GM23338 (cell line): ENCODE measurements at regions not wholly inside any gene's neighbourhood (a gene's known extent, or its start where the extent isn't known, plus 50 kb on each side); places are given as distances from the start of the nearest gene placed in this dataset.

Experiments used
- ATAC-seq: fragments of 200-7000 bp; cut with Tn5 transposase; 3 replicates; pipeline ENCODE4 v1.9.1; 2020
- DNase-seq: peaks from one replicate; pipeline ENCODE4 v3.0.0-alpha.2; 2015; ENCODE audit warnings: low spot score
- H2AFZ ChIP-seq: fragments of 200-600 bp; sonication (generic); 2 replicates; pipeline ENCODE4 v1.8.0; 2016; ENCODE audit warnings: antibody characterized with exemption, mild to moderate bottlenecking, moderate library complexity
- H3F3A ChIP-seq: fragments of 200-600 bp; sonication (generic); replicated peaks from 2 replicates; pipeline ENCODE4 v1.8.0; 2017; ENCODE audit warnings: antibody characterized with exemption, mixed run types, low read depth
- H3K27ac ChIP-seq: fragments of 200-600 bp; sonication (generic); 2 replicates; pipeline ENCODE4 v1.6.1; 2016; ENCODE audit warnings: low read depth
- H3K27me3 ChIP-seq: fragments of 200-600 bp; sonication (generic); 2 replicates; pipeline ENCODE4 v1.8.0; 2016; ENCODE audit warnings: mild to moderate bottlenecking, mixed run types, moderate library complexity; ENCODE audit not compliant: insufficient read depth
- H3K36me3 ChIP-seq: fragments of 200-600 bp; sonication (generic); 2 replicates; pipeline ENCODE4 v1.8.0; 2016; ENCODE audit warnings: mild to moderate bottlenecking; ENCODE audit not compliant: insufficient read depth
- H3K4me1 ChIP-seq: fragments of 200-600 bp; sonication (generic); 2 replicates; pipeline ENCODE4 v1.8.0; 2016; ENCODE audit warnings: mild to moderate bottlenecking, moderate library complexity; ENCODE audit not compliant: insufficient read depth
- H3K4me2 ChIP-seq: fragments of 200-600 bp; sonication (generic); 2 replicates; pipeline ENCODE4 v1.7.1; 2017; ENCODE audit warnings: mixed run types
- H3K4me3 ChIP-seq: fragments of 200-600 bp; sonication (generic); 2 replicates; pipeline ENCODE4 v1.6.1; 2016; ENCODE audit warnings: mixed run types
- H3K79me2 ChIP-seq: fragments of 200-600 bp; sonication (generic); replicated peaks from 2 replicates; pipeline ENCODE4 v1.8.0; 2017; ENCODE audit warnings: mild to moderate bottlenecking; ENCODE audit not compliant: insufficient read depth
- H3K9me2 ChIP-seq: fragments of 200-600 bp; sonication (generic); 2 replicates; pipeline ENCODE4 v1.8.0; 2017; ENCODE audit not compliant: insufficient read depth
- H4K20me1 ChIP-seq: fragments of 200-600 bp; sonication (generic); replicated peaks from 2 replicates; pipeline ENCODE4 v1.8.0; 2017; ENCODE audit warnings: mild to moderate bottlenecking; ENCODE audit not compliant: insufficient read depth
- H3K27ac Mint-ChIP-seq: 2 replicates; pipeline ENCODE4 v1.8.0; 2020; ENCODE audit warnings: inconsistent platforms, mild to moderate bottlenecking, moderate library complexity, mixed read lengths
- H3K27me3 Mint-ChIP-seq: 3 replicates; pipeline ENCODE4 v1.8.0; 2022; ENCODE audit warnings: low read depth, mild to moderate bottlenecking, moderate library complexity, mixed read lengths, inconsistent platforms; ENCODE audit not compliant: insufficient read depth, poor library complexity
- H3K36me3 Mint-ChIP-seq: 3 replicates; pipeline ENCODE4 v1.8.0; 2021; ENCODE audit warnings: low read depth, mild to moderate bottlenecking, inconsistent platforms, moderate library complexity, mixed read lengths
- H3K4me1 Mint-ChIP-seq: 3 replicates; pipeline ENCODE4 v1.8.0; 2020; ENCODE audit warnings: mild to moderate bottlenecking, inconsistent platforms, mixed read lengths
- H3K4me3 Mint-ChIP-seq: 3 replicates; pipeline ENCODE4 v1.8.0; 2021; ENCODE audit warnings: moderate library complexity, mild to moderate bottlenecking, inconsistent platforms, mixed read lengths
- H3K9me3 Mint-ChIP-seq: 3 replicates; pipeline ENCODE4 v1.8.0; 2020; ENCODE audit warnings: moderate library complexity, mild to moderate bottlenecking, inconsistent platforms, mixed read lengths
- CREB1 ChIP-seq: fragments of 250-450 bp; sonication (Bioruptor Pico); IDR thresholded peaks from 2 replicates; pipeline ENCODE4 v1.5.0; 2020; ENCODE audit warnings: low read depth, mild to moderate bottlenecking, moderate library complexity
- CTCF ChIP-seq, 2 experiments: fragments of 200-600 bp in 1 of 2; sonication (generic) in 1 of 2; conservative IDR thresholded peaks; 2 replicates each; pipeline versions ENCODE4 v1.5.1 to v1.6.1; 2016 to 2017; ENCODE audit warnings: antibody characterized with exemption in 2 of 2, low read depth in 2 of 2, mild to moderate bottlenecking in 2 of 2, moderate library complexity in 1 of 2
- ETS1 ChIP-seq: IDR thresholded peaks from 2 replicates; pipeline ENCODE4 v1.6.1; 2016; ENCODE audit warnings: antibody characterized with exemption
- EZH2 ChIP-seq: fragments of 200-600 bp; sonication (generic); IDR thresholded peaks from one replicate; pipeline ENCODE4 v1.8.0; 2017; ENCODE audit warnings: antibody characterized with exemption, mild to moderate bottlenecking, low read depth; ENCODE audit not compliant: unreplicated experiment
- EZH2phosphoT487 ChIP-seq: fragments of 200-600 bp; sonication (generic); IDR thresholded peaks from one replicate; pipeline ENCODE4 v1.8.1; 2018; ENCODE audit warnings: antibody characterized with exemption; ENCODE audit not compliant: unreplicated experiment
- JUNB ChIP-seq: IDR thresholded peaks from one replicate; pipeline ENCODE4 v1.6.1; 2016; ENCODE audit warnings: antibody characterized with exemption; ENCODE audit not compliant: unreplicated experiment
- NANOG ChIP-seq: IDR thresholded peaks from 2 replicates; pipeline ENCODE4 v1.6.1; 2016; ENCODE audit warnings: antibody characterized with exemption, borderline replicate concordance
- POLR2AphosphoS5 ChIP-seq: IDR thresholded peaks from 2 replicates; pipeline ENCODE4 v1.6.1; 2016; ENCODE audit warnings: antibody characterized with exemption, low read depth
- REST ChIP-seq: IDR thresholded peaks from one replicate; pipeline ENCODE4 v1.6.1; 2018; ENCODE audit warnings: antibody characterized with exemption; ENCODE audit not compliant: unreplicated experiment
- STAT1 ChIP-seq: IDR thresholded peaks from one replicate; pipeline ENCODE4 v1.6.1; 2016; ENCODE audit warnings: antibody characterized with exemption; ENCODE audit not compliant: unreplicated experiment
- ZNF114 ChIP-seq: fragments of 250-450 bp; sonication (Bioruptor Pico); IDR thresholded peaks from 2 replicates; pipeline ENCODE4 v1.5.0; 2020; ENCODE audit warnings: mild to moderate bottlenecking, moderate library complexity
- ZNF331 ChIP-seq: fragments of 250-450 bp; sonication (Bioruptor Pico); IDR thresholded peaks from 2 replicates; pipeline ENCODE4 v1.5.0; 2020; ENCODE audit warnings: low read depth, mild to moderate bottlenecking, moderate library complexity
- ZNF462 ChIP-seq: fragments of 250-450 bp; sonication (Bioruptor Pico); IDR thresholded peaks from 2 replicates; pipeline ENCODE4 v1.5.0; 2020; ENCODE audit warnings: mild to moderate bottlenecking, moderate library complexity

GRCh38 chr6:94658929-94659328, 918.4 kb upstream of the MANEA start:
- Mint-ChIP-seq H3K4me1 (no peaks in the 10 kb centered on the region; the same call in 2 of the 3 replicates), H3K9me3 (no peaks in the 10 kb centered on the region; the same call in 1 of the 3 replicates), H3K27ac (no peak overlapping the region), H3K4me3 (no peak overlapping the region), H3K36me3 (no peaks in the 10 kb centered on the region), H3K27me3 (peaks cover 1% of the 10 kb centered on the region)
- no peak overlapping the region for H3K4me3 ChIP-seq
- no peaks in the 10 kb centered on the region for H3F3A ChIP-seq
- no peak overlapping the region for H3K27ac ChIP-seq
- H4K20me1 ChIP-seq = no peaks in the 10 kb centered on the region
- no peaks in the 10 kb centered on the region for H3K4me1 ChIP-seq
- H3K36me3 ChIP-seq = no peaks in the 10 kb centered on the region
- no peaks in the 10 kb centered on the region for H3K79me2 ChIP-seq
- ATAC-seq (no peak; the same call in 2 of the 3 replicates), DNase-seq (no peak)
- H3K27me3 ChIP-seq = no peaks in the 10 kb centered on the region
- no peak overlapping the region for H2AFZ ChIP-seq
- TF ChIP-seq STAT1 (no peak), REST (no peak), EZH2 (no peak), JUNB (no peak), ZNF331 (no peak), ZNF114 (CRISPR knock-in tag) (no peak), EZH2phosphoT487 (no peak), POLR2AphosphoS5 (no peak), NANOG (no peak), CTCF (conservative IDR thresholded peaks at IDR 0.05; ENCODE audit: low read depth in 2 of 2) (no peak), ETS1 (no peak), CREB1 (CRISPR knock-in tag) (no peak), ZNF462 (CRISPR knock-in tag) (no peak)
- no peaks in the 10 kb centered on the region for H3K9me2 ChIP-seq
- no peak overlapping the region for H3K4me2 ChIP-seq
